ENCODE measurements at regions not wholly inside any gene's neighbourhood (a gene's known extent, or its start where the extent isn't known, plus 50 kb on each side); places are given as distances from the start of the nearest gene placed in this dataset.
"Not testable (repeated sequence)": the region's sequence is repeated elsewhere in the genome, so short reads cannot be mapped to it uniquely, and the experiment has no call there.

DNA sequence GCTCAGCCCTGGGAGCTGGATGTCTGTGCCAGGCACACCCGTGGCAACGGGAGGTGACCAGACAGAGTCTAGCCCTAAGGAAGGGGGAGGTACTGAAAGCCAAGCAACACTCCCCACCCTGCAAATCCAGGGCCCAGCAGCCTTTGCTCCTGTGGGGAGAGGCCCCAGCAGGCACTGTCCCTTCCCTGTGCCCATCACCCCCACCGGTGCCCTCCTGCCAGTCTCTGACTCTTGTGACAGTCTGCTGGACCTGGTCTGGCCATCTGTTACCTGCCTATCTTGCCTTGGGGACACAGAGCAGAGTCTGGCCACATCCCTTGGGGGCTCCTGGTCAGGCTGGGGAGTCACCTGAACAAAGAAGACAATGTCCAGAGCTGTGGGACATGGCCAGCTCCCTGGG is 520.2 kb downstream of the TP53TG3F start:
- H3K27me3 ChIP-seq (replicated peaks in 2 of 5; ENCODE audit: control insufficient read depth in 4 of 5, insufficient read depth in 5 of 5, low read length in 4 of 5); H3K4me3 ChIP-seq (ENCODE audit: control insufficient read depth in 1 of 7, extremely low read depth in 1 of 7, insufficient read depth in 4 of 7, low read depth in 2 of 7, low read length in 6 of 7); H3K4me1 ChIP-seq (ENCODE audit: control extremely low read depth in 1 of 4, control insufficient read depth in 4 of 4, insufficient read depth in 4 of 4, low read length in 3 of 4); CTCF ChIA-PET; POLR2A ChIA-PET; H3K27ac ChIP-seq (ENCODE audit: insufficient read depth in 1 of 2, low read depth in 1 of 2, low read length in 2 of 2, poor library complexity in 1 of 2, severe bottlenecking in 2 of 2); DNase-seq; H3K9me3 ChIP-seq (ENCODE audit: control extremely low read depth in 1 of 5, control insufficient read depth in 4 of 5, insufficient read depth in 2 of 5, low read depth in 1 of 5, low read length in 4 of 5); H3K36me3 ChIP-seq (ENCODE audit: control insufficient read depth in 4 of 4, insufficient read depth in 4 of 4, low read length in 3 of 4): not testable (repeated sequence)
- no CpG with 5 or more reads among the region's 3 CpGs for WGBS (ENCODE audit: insufficient coverage)

DNA sequence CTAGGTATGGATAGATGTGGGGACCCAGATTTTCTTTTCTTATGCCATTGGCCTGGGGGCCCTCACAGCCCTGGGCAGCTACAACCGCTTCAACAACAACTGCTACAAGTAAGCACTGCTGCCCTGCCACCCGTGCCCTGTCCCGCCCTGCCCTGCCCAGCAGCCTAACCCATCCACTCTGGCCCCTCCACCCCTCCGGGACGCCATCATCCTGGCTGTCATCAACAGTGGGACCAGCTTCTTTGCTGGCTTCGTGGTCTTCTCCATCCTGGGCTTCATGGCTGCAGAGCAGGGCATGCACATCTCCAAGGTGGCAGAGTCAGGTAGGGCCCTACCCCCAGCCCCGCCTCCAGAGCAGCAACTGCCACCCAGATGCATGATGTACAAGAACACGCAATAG is 521.3 kb downstream of the TP53TG3F start:
- H3K4me3 ChIP-seq (ENCODE audit: control insufficient read depth in 1 of 7, extremely low read depth in 1 of 7, insufficient read depth in 4 of 7, low read depth in 2 of 7, low read length in 6 of 7); POLR2A ChIA-PET; H3K27me3 ChIP-seq (replicated peaks in 2 of 5; ENCODE audit: control insufficient read depth in 4 of 5, insufficient read depth in 5 of 5, low read length in 4 of 5); H3K36me3 ChIP-seq (ENCODE audit: control insufficient read depth in 4 of 4, insufficient read depth in 4 of 4, low read length in 3 of 4); H3K27ac ChIP-seq (ENCODE audit: insufficient read depth in 1 of 2, low read depth in 1 of 2, low read length in 2 of 2, poor library complexity in 1 of 2, severe bottlenecking in 2 of 2); H3K4me1 ChIP-seq (ENCODE audit: control extremely low read depth in 1 of 4, control insufficient read depth in 4 of 4, insufficient read depth in 4 of 4, low read length in 3 of 4); DNase-seq; H3K9me3 ChIP-seq (ENCODE audit: control extremely low read depth in 1 of 5, control insufficient read depth in 4 of 5, insufficient read depth in 2 of 5, low read depth in 1 of 5, low read length in 4 of 5); CTCF ChIA-PET: not testable (repeated sequence)
- no CpG with 5 or more reads among the region's 8 CpGs for WGBS (ENCODE audit: insufficient coverage)

DNA sequence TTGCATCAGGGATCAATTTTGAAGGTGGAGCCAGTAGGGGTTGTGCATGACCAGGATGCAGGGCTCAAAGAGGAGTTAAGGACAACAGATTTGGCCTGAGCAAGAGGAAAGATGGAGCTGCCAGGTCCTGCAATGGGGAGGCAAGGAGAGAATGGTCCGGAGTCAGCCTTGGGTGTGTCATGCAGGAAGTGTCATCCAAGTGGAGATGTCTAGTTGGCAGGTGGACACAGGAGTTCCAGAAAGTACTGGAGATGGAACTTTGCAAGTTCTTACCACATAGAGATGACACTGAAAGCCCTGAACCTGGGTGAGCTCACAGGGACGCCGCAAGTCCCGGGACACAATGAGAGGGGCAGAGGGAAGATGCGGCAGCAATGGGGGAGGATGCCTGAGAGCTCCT is 525.0 kb downstream of the TP53TG3F start:
- H3K27me3 ChIP-seq (replicated peaks in 2 of 5; ENCODE audit: control insufficient read depth in 4 of 5, insufficient read depth in 5 of 5, low read length in 4 of 5); DNase-seq; CTCF ChIA-PET; H3K4me3 ChIP-seq (ENCODE audit: control insufficient read depth in 1 of 7, extremely low read depth in 1 of 7, insufficient read depth in 4 of 7, low read depth in 2 of 7, low read length in 6 of 7); H3K9me3 ChIP-seq (ENCODE audit: control extremely low read depth in 1 of 5, control insufficient read depth in 4 of 5, insufficient read depth in 2 of 5, low read depth in 1 of 5, low read length in 4 of 5); H3K4me1 ChIP-seq (ENCODE audit: control extremely low read depth in 1 of 4, control insufficient read depth in 4 of 4, insufficient read depth in 4 of 4, low read length in 3 of 4); H3K27ac ChIP-seq (ENCODE audit: insufficient read depth in 1 of 2, low read depth in 1 of 2, low read length in 2 of 2, poor library complexity in 1 of 2, severe bottlenecking in 2 of 2); H3K36me3 ChIP-seq (ENCODE audit: control insufficient read depth in 4 of 4, insufficient read depth in 4 of 4, low read length in 3 of 4); POLR2A ChIA-PET: not testable (repeated sequence)
- no CpG with 5 or more reads among the region's 5 CpGs for WGBS (ENCODE audit: insufficient coverage)

DNA sequence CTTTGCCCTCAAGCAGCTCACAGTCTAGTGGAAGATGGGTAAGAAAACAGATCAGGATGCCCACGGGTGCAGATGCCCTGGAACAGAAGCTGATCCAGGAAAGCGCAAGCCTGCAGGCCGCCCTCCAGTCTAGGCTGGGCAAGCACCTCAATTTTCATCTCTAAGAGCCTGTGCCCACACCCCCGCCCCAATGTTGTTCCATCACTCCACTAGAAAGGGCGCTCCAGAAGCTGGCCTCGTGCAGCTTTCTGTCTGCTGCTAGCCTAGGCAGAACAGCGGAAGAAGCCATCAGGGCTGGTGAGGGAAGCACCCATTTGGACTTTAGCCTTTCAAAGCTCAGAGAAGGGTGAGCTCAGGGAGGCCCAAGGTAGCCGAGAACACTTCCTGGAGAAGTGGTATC is 527.1 kb downstream of the TP53TG3F start:
- H3K27me3 ChIP-seq (replicated peaks in 2 of 5; ENCODE audit: control insufficient read depth in 4 of 5, insufficient read depth in 5 of 5, low read length in 4 of 5); H3K4me1 ChIP-seq (ENCODE audit: control extremely low read depth in 1 of 4, control insufficient read depth in 4 of 4, insufficient read depth in 4 of 4, low read length in 3 of 4); H3K27ac ChIP-seq (ENCODE audit: insufficient read depth in 1 of 2, low read depth in 1 of 2, low read length in 2 of 2, poor library complexity in 1 of 2, severe bottlenecking in 2 of 2); POLR2A ChIA-PET; H3K4me3 ChIP-seq (ENCODE audit: control insufficient read depth in 1 of 7, extremely low read depth in 1 of 7, insufficient read depth in 4 of 7, low read depth in 2 of 7, low read length in 6 of 7); H3K36me3 ChIP-seq (ENCODE audit: control insufficient read depth in 4 of 4, insufficient read depth in 4 of 4, low read length in 3 of 4); H3K9me3 ChIP-seq (ENCODE audit: control extremely low read depth in 1 of 5, control insufficient read depth in 4 of 5, insufficient read depth in 2 of 5, low read depth in 1 of 5, low read length in 4 of 5); CTCF ChIA-PET; DNase-seq: not testable (repeated sequence)
- no CpG with 5 or more reads among the region's 8 CpGs for WGBS (ENCODE audit: insufficient coverage)

DNA sequence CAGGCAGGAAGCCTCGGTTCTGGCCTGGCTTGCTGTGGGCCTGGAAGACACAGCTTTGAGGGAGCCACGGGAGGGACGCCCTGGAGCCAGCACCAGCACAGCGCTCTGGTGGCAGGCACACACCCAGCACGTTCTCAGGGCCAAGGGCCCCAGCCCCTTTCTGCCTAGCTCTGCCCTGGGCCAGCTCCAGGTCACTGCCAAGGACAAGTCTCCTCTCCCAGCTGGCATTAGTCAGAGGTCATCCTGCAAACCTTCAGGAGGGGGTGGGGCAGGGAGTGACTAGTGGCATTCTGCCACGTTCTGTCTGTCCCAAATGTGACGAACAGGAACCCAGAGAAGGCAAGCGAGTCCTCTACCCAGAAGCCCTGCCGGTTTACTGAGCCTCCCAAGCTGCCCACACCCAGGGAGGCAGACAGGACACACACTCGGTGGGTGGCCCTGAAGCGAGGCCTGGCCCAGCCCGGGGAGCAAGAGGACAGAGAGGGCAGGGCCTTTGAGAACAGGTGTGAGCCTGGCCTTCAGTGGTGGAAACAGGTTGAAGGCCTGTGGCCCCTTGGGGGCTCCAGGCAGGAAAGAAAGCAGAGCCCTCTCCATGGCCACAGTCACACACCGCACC is 528.0 kb downstream of the TP53TG3F start:
- H3K4me3 ChIP-seq (ENCODE audit: control insufficient read depth in 1 of 7, extremely low read depth in 1 of 7, insufficient read depth in 4 of 7, low read depth in 2 of 7, low read length in 6 of 7); H3K4me1 ChIP-seq (ENCODE audit: control extremely low read depth in 1 of 4, control insufficient read depth in 4 of 4, insufficient read depth in 4 of 4, low read length in 3 of 4); CTCF ChIA-PET; DNase-seq; H3K27me3 ChIP-seq (replicated peaks in 2 of 5; ENCODE audit: control insufficient read depth in 4 of 5, insufficient read depth in 5 of 5, low read length in 4 of 5); H3K36me3 ChIP-seq (ENCODE audit: control insufficient read depth in 4 of 4, insufficient read depth in 4 of 4, low read length in 3 of 4); H3K9me3 ChIP-seq (ENCODE audit: control extremely low read depth in 1 of 5, control insufficient read depth in 4 of 5, insufficient read depth in 2 of 5, low read depth in 1 of 5, low read length in 4 of 5); H3K27ac ChIP-seq (ENCODE audit: insufficient read depth in 1 of 2, low read depth in 1 of 2, low read length in 2 of 2, poor library complexity in 1 of 2, severe bottlenecking in 2 of 2); POLR2A ChIA-PET: not testable (repeated sequence)
- no CpG with 5 or more reads among the region's 13 CpGs for WGBS (ENCODE audit: insufficient coverage)

DNA sequence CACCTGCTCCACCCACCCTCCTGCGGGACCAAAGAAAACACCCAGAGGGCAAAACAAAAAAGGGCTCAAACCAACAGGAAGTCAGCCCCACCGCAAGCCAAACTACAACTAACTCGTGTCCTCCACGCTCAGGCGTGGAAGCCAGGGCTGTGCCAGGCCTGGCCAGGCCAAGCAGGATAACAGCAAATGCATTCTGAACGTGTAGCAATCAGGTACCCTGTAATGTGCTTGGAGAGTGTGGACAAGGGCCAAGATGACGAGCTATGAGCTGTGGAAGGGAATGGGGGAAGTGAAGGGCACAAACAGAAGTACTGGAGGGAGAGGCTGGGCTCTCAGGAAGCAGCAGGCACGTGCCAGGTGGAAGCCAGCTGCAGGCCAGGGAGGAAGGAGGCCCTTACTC is 528.6 kb downstream of the TP53TG3F start:
- H3K4me1 ChIP-seq (ENCODE audit: control extremely low read depth in 1 of 4, control insufficient read depth in 4 of 4, insufficient read depth in 4 of 4, low read length in 3 of 4); H3K4me3 ChIP-seq (ENCODE audit: control insufficient read depth in 1 of 7, extremely low read depth in 1 of 7, insufficient read depth in 4 of 7, low read depth in 2 of 7, low read length in 6 of 7); CTCF ChIA-PET; DNase-seq; H3K9me3 ChIP-seq (ENCODE audit: control extremely low read depth in 1 of 5, control insufficient read depth in 4 of 5, insufficient read depth in 2 of 5, low read depth in 1 of 5, low read length in 4 of 5); H3K27ac ChIP-seq (ENCODE audit: insufficient read depth in 1 of 2, low read depth in 1 of 2, low read length in 2 of 2, poor library complexity in 1 of 2, severe bottlenecking in 2 of 2); POLR2A ChIA-PET; H3K36me3 ChIP-seq (ENCODE audit: control insufficient read depth in 4 of 4, insufficient read depth in 4 of 4, low read length in 3 of 4); H3K27me3 ChIP-seq (replicated peaks in 2 of 5; ENCODE audit: control insufficient read depth in 4 of 5, insufficient read depth in 5 of 5, low read length in 4 of 5): not testable (repeated sequence)
- no CpG with 5 or more reads among the region's 8 CpGs for WGBS (ENCODE audit: insufficient coverage)

DNA sequence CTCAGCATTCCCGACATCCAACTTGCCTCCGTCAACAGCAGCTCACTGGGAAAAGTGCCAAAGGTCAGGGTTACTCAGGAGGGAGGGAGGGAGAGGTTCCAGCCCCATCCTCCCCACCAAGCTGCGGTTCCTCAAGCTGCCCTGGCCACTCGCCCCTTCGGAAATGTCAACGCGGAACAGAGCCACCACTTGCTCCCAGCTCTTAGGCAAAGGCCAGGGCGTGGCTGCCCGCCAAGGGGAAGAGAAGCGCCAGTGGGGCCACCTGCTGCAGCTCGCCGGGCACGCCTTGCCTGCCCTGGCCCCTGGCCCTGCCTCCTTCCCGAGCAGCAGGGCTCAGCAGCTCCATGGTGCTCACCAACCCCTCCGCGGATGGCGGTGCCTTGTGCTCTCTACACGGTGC is 531.1 kb downstream of the TP53TG3F start:
- no CpG with 5 or more reads among the region's 18 CpGs for WGBS (ENCODE audit: insufficient coverage)
- POLR2A ChIA-PET: not testable (repeated sequence)

More for the DNA sequence above, 531.1 kb downstream of the TP53TG3F start:
- DNase-seq; H3K36me3 ChIP-seq (ENCODE audit: control insufficient read depth in 4 of 4, insufficient read depth in 4 of 4, low read length in 3 of 4); H3K4me3 ChIP-seq (ENCODE audit: control insufficient read depth in 1 of 7, extremely low read depth in 1 of 7, insufficient read depth in 4 of 7, low read depth in 2 of 7, low read length in 6 of 7); H3K27ac ChIP-seq (ENCODE audit: insufficient read depth in 1 of 2, low read depth in 1 of 2, low read length in 2 of 2, poor library complexity in 1 of 2, severe bottlenecking in 2 of 2); H3K4me1 ChIP-seq (ENCODE audit: control extremely low read depth in 1 of 4, control insufficient read depth in 4 of 4, insufficient read depth in 4 of 4, low read length in 3 of 4); H3K27me3 ChIP-seq (replicated peaks in 2 of 5; ENCODE audit: control insufficient read depth in 4 of 5, insufficient read depth in 5 of 5, low read length in 4 of 5); CTCF ChIA-PET; H3K9me3 ChIP-seq (ENCODE audit: control extremely low read depth in 1 of 5, control insufficient read depth in 4 of 5, insufficient read depth in 2 of 5, low read depth in 1 of 5, low read length in 4 of 5): not testable (repeated sequence)
